A549 (cell line): ENCODE measurements at regions not wholly inside any gene's neighbourhood (a gene's known extent, or its start where the extent isn't known, plus 50 kb on each side); places are given as distances from the start of the nearest gene placed in this dataset.
"Not testable (repeated sequence)": the region's sequence is repeated elsewhere in the genome, so short reads cannot be mapped to it uniquely, and the experiment has no call there.

Experiments used
- ATAC-seq, 2 experiments: fragments of 200-7000 bp in 1 of 2; fragments of >200 bp in 1 of 2; cut with Nextera tagmentation in 1 of 2; cut with Tn5 transposase in 1 of 2; 3 replicates each; pipeline versions ENCODE4 v1.8.0 to v1.9.1; 2018 to 2020; ENCODE audit warnings: mild to moderate bottlenecking in 1 of 2, moderate library complexity in 1 of 2
- CTCF ChIA-PET: fragments of 300-600 bp; sonication (Branson Sonifier 250); formaldehyde crosslinking; extraction: SDS; loops from one replicate; lab custom pipeline; 2021; ENCODE audit warnings: antibody characterized with exemption, inconsistent platforms; lab: Yijun Ruan, JAX
- POLR2A ChIA-PET: fragments of 350-600 bp; formaldehyde crosslinking; extraction: SDS; loops from one replicate; lab custom pipeline; 2021; ENCODE audit warnings: antibody characterized with exemption, inconsistent platforms; lab: Yijun Ruan, JAX
- DNase-seq, 2 experiments: peaks; one replicate each; pipeline versions ENCODE4 v3.0.0 to v3.0.0-alpha.2; 2011 to 2016; ENCODE audit warnings: low read depth in 1 of 2, low spot score in 1 of 2
- FAIRE-seq: peaks from 2 replicates; lab custom pipeline; 2011; peaks lifted over from hg19 to GRCh38; lab: Jason Lieb, UNC
- H3K27ac ChIP-seq, 2 experiments: fragments of >200 bp; sonication (Bioruptor Twin); formaldehyde crosslinking; 3 replicates each; pipeline ENCODE4 v1.5.1; 2016 to 2017
- H3K4me1 ChIP-seq: fragments of >200 bp; sonication (Bioruptor Twin); formaldehyde crosslinking; 3 replicates; pipeline ENCODE4 v1.6.1; 2016
- H3K4me2 ChIP-seq: fragments of >200 bp; sonication (Bioruptor Twin); formaldehyde crosslinking; 3 replicates; pipeline ENCODE4 v1.6.1; 2016
- H3K4me3 ChIP-seq: fragments of >200 bp; sonication (Bioruptor Twin); formaldehyde crosslinking; 3 replicates; pipeline ENCODE4 v1.5.1; 2016
- H3K9me3 ChIP-seq: fragments of >200 bp; sonication (Bioruptor Twin); formaldehyde crosslinking; 3 replicates; pipeline ENCODE4 v1.6.1; 2016
- CBX2 ChIP-seq: fragments of 200-600 bp; sonication (generic); IDR thresholded peaks from 2 replicates; pipeline ENCODE4 v1.6.1; 2016; ENCODE audit warnings: low read depth, mild to moderate bottlenecking, borderline replicate concordance
- CBX8 ChIP-seq: fragments of 200-600 bp; sonication (generic); IDR thresholded peaks from 2 replicates; pipeline ENCODE4 v1.6.1; 2016
- CHD2 ChIP-seq: fragments of 150-350 bp; IDR thresholded peaks from 2 replicates; pipeline ENCODE4 v1.6.1; 2014; ENCODE audit warnings: low read length; ENCODE audit not compliant: partially characterized antibody
- CHD4 ChIP-seq: fragments of 200-600 bp; sonication (generic); IDR thresholded peaks from 2 replicates; pipeline ENCODE4 v1.6.1; 2016; ENCODE audit warnings: antibody characterized with exemption, mild to moderate bottlenecking, borderline replicate concordance
- EP300 ChIP-seq, 2 experiments: fragments of >200 bp; sonication (Bioruptor Twin); formaldehyde crosslinking; IDR thresholded peaks; 2 replicates in 1 of 2; 3 replicates in 1 of 2; pipeline ENCODE4 v1.6.1; 2016 to 2017
- FOSL2 ChIP-seq, 2 experiments: fragments of 450-650 bp in 1 of 2; fragments of >200 bp in 1 of 2; sonication (Bioruptor Twin) in 1 of 2; formaldehyde crosslinking; IDR thresholded peaks; 2 replicates each; pipeline versions ENCODE4 v1.5.0 to v1.6.1; 2016 to 2020; ENCODE audit warnings: mild to moderate bottlenecking in 1 of 2, moderate library complexity in 1 of 2
- HDAC2 ChIP-seq: fragments of 200-600 bp; sonication (generic); IDR thresholded peaks from 2 replicates; pipeline ENCODE4 v1.6.1; 2016
- HEYL ChIP-seq: fragments of 250-450 bp; sonication (Bioruptor Pico); IDR thresholded peaks from 2 replicates; pipeline ENCODE4 v1.8.0; 2021; ENCODE audit warnings: mild to moderate bottlenecking, moderate library complexity
- JUN ChIP-seq, 2 experiments: fragments of >200 bp; sonication (Bioruptor Twin); formaldehyde crosslinking; IDR thresholded peaks; 2 replicates in 1 of 2; 3 replicates in 1 of 2; pipeline ENCODE4 v1.6.1; 2016 to 2017
- JUNB ChIP-seq: fragments of >200 bp; sonication (Bioruptor Twin); formaldehyde crosslinking; IDR thresholded peaks from 2 replicates; pipeline ENCODE4 v1.6.1; 2016
- KDM1A ChIP-seq: fragments of 200-600 bp; sonication (generic); IDR thresholded peaks from 2 replicates; pipeline ENCODE4 v1.6.1; 2016; ENCODE audit warnings: low read depth, mild to moderate bottlenecking
- MAZ ChIP-seq: fragments of 150-350 bp; IDR thresholded peaks from 2 replicates; pipeline ENCODE4 v1.6.1; 2014; ENCODE audit warnings: antibody characterized with exemption, low read depth, low read length, borderline replicate concordance
- NPAS2 ChIP-seq: fragments of 250-450 bp; sonication (Bioruptor Pico); IDR thresholded peaks from 2 replicates; pipeline ENCODE4 v1.8.0; 2022; ENCODE audit warnings: mild to moderate bottlenecking, moderate library complexity, borderline replicate concordance
- PHF8 ChIP-seq: fragments of 200-600 bp; sonication (generic); IDR thresholded peaks from 2 replicates; pipeline ENCODE4 v1.6.1; 2016; ENCODE audit warnings: low read depth, mild to moderate bottlenecking, antibody characterized with exemption, moderate library complexity, borderline replicate concordance
- POLR2AphosphoS2 ChIP-seq: conservative IDR thresholded peaks from 2 replicates; pipeline ENCODE4 v1.6.1; 2012; ENCODE audit warnings: low read length, improper control_type of control experiment, inconsistent platforms
- RAD21 ChIP-seq, 2 experiments: fragments of >200 bp in 1 of 2; sonication (Bioruptor Twin) in 1 of 2; formaldehyde crosslinking in 1 of 2; IDR thresholded peaks in 1 of 2; conservative IDR thresholded peaks in 1 of 2; 2 replicates in 1 of 2; 3 replicates in 1 of 2; pipeline ENCODE4 v1.6.1; 2012 to 2018; ENCODE audit warnings: inconsistent platforms in 1 of 2
- RNF2 ChIP-seq: fragments of 200-600 bp; sonication (generic); IDR thresholded peaks from 2 replicates; pipeline ENCODE4 v1.6.1; 2016; ENCODE audit warnings: low read depth, mild to moderate bottlenecking, antibody characterized with exemption, moderate library complexity, borderline replicate concordance
- ZC3H11A ChIP-seq: fragments of 450-650 bp; IDR thresholded peaks from 2 replicates; pipeline ENCODE4 v1.6.1; 2014; ENCODE audit warnings: antibody characterized with exemption, mild to moderate bottlenecking
- ZNF302 ChIP-seq: fragments of 250-450 bp; sonication (Bioruptor Pico); IDR thresholded peaks from 2 replicates; pipeline ENCODE4 v1.9.0; 2021; ENCODE audit warnings: inconsistent platforms, mild to moderate bottlenecking, moderate library complexity
- WGBS: methylation state at CpG from one replicate; pipeline ENCODE4 v1.1.6; 2017; ENCODE audit errors: missing lambda C conversion rate; 5-methylcytosine and 5-hydroxymethylcytosine counted together
- TF ChIP-seq, protein P1 (sequence below): fragments of 450-650 bp; IDR thresholded peaks from 2 replicates; pipeline ENCODE4 v1.6.1; 2014; ENCODE audit warnings: antibody characterized with exemption
- TF ChIP-seq, protein P2 (sequence below): IDR thresholded peaks from 2 replicates; pipeline ENCODE4 v1.6.1; 2012
- TF ChIP-seq, protein P3 (sequence below): fragments of >200 bp; sonication (Bioruptor Twin); formaldehyde crosslinking; IDR thresholded peaks from 3 replicates; pipeline ENCODE4 v1.6.1; 2016
- TF ChIP-seq, protein P4 (sequence below): IDR thresholded peaks from 2 replicates; pipeline ENCODE4 v1.6.1; 2012; ENCODE audit warnings: low read depth, borderline replicate concordance

DNA sequence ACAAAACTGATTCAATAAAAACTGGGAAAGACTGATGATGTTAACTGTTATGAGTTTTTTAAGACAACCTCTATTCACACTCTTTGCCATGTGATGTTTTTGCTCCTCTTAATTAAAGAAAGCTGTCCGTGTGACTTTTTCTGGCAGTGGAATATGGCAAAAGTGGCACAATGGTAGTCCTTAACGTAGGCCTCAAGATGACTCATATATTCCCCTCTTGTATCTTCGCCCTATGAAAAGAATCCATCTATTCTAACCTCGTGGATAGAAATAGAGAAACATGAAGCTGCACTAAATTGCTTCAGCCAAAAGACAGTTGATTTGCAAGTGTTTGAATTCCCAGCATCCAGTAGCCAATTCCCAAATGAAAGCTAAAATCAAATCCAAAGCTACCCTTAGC is 603.8 kb upstream of the PCDH7 start:
- ATAC-seq, result no peak
- Histone ChIP-seq H3K4me3 (no peak overlapping the region), H3K4me2 (no peak overlapping the region), H3K9me3 (no peaks in the 10 kb centered on the region), H3K27ac (no peak overlapping the region), H3K4me1 (no peaks in the 10 kb centered on the region)
- WGBS, result 16% methylated on average over 4 of the region's 4 CpGs
- CTCF ChIA-PET, result no interaction called here
- TF ChIP-seq CBX2 (no peak), JUNB (no peak), POLR2AphosphoS2 (no peak), RNF2 (no peak), PHF8 (no peak), HEYL (CRISPR knock-in tag) (no peak), CHD4 (no peak), KDM1A (no peak), CHD2 (no peak), MAZ (no peak), HDAC2 (no peak), RAD21 (conservative IDR thresholded peaks at IDR 0.05 in 1 of 2, IDR thresholded peaks at IDR 0.05 in 1 of 2) (no peak), CBX8 (no peak), ZNF302 (CRISPR knock-in tag) (no peak)
- TF ChIP-seq, protein P1, sequence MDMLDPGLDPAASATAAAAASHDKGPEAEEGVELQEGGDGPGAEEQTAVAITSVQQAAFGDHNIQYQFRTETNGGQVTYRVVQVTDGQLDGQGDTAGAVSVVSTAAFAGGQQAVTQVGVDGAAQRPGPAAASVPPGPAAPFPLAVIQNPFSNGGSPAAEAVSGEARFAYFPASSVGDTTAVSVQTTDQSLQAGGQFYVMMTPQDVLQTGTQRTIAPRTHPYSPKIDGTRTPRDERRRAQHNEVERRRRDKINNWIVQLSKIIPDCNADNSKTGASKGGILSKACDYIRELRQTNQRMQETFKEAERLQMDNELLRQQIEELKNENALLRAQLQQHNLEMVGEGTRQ, result no peak
- TF ChIP-seq, protein P2, sequence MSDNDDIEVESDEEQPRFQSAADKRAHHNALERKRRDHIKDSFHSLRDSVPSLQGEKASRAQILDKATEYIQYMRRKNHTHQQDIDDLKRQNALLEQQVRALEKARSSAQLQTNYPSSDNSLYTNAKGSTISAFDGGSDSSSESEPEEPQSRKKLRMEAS, result no peak
- TF ChIP-seq, protein P3, sequence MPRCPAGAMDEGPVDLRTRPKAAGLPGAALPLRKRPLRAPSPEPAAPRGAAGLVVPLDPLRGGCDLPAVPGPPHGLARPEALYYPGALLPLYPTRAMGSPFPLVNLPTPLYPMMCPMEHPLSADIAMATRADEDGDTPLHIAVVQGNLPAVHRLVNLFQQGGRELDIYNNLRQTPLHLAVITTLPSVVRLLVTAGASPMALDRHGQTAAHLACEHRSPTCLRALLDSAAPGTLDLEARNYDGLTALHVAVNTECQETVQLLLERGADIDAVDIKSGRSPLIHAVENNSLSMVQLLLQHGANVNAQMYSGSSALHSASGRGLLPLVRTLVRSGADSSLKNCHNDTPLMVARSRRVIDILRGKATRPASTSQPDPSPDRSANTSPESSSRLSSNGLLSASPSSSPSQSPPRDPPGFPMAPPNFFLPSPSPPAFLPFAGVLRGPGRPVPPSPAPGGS, result no peak
- TF ChIP-seq, protein P4, sequence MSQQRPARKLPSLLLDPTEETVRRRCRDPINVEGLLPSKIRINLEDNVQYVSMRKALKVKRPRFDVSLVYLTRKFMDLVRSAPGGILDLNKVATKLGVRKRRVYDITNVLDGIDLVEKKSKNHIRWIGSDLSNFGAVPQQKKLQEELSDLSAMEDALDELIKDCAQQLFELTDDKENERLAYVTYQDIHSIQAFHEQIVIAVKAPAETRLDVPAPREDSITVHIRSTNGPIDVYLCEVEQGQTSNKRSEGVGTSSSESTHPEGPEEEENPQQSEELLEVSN, result no peak
- DNase-seq, result no peak
- no peak for FAIRE-seq
- POLR2A ChIA-PET, result no interaction called here

DNA sequence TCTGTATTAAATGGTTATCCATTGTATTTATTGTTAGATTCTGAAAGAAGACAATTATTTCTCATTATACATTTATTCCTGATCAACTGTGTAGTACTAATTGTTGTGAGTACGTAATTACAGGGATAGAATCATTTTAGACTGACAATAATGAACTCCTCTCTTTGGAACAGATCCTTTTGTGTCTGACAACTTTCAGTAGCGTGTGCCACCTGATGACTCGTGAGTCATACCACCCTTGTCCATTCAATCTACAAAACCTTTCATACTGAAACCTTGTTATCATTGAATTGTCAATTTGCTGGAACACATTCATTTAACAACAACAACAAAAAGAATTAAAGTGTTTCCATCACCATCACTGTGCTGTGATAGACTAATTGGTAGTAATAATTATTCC is 602.7 kb upstream of the PCDH7 start:
- TF ChIP-seq FOSL2 (IDR thresholded peaks at IDR 0.05) (no peak), FOSL2 (CRISPR knock-in tag; IDR thresholded peaks at IDR 0.05) (no peak), RNF2 (no peak), JUN (IDR thresholded peaks at IDR 0.05) (no peak), HEYL (CRISPR knock-in tag) (no peak), EP300 (IDR thresholded peaks at IDR 0.05) (no peak), HDAC2 (no peak), NPAS2 (no peak)
- ATAC-seq (no peak), DNase-seq (no peak), FAIRE-seq (no peak)
- no peak overlapping the region for H3K4me2 ChIP-seq
- WGBS, result 25% methylated on average over 3 of the region's 3 CpGs
- POLR2A ChIA-PET, result no interaction called here
- H3K9me3 ChIP-seq, result no peaks in the 10 kb centered on the region
- H3K4me3 ChIP-seq, result no peak overlapping the region
- no peak overlapping the region for H3K27ac ChIP-seq
- no peaks in the 10 kb centered on the region for H3K4me1 ChIP-seq
- CTCF ChIA-PET, result no interaction called here

DNA sequence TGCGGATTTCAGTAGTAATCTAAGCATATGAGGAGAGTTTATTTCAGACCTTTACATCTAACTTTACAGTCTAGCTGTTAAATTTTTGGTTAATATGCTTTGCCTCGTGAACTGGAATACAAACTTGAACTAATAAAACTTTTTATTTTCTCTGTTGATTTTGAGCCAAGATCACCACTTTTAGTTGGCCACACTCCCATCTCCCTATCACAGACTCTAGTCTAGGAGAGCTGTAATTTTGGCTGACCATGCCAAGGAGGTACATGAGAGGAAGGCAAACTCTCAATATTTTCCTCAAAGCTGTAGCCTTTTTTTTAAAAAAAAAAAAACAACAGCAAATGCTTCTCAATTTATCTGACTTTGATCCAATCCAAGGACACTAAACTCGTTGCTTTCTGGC is 597.5 kb upstream of the PCDH7 start:
- DNase-seq (no peak), FAIRE-seq (no peak), ATAC-seq (no peak)
- H3K9me3 ChIP-seq, result no peaks in the 10 kb centered on the region
- H3K4me3 ChIP-seq, result no peak overlapping the region
- WGBS, result 11% methylated on average over 3 of the region's 3 CpGs
- H3K27ac ChIP-seq, result no peak overlapping the region
- TF ChIP-seq ZC3H11A, result no peak
- CTCF ChIA-PET, result no interaction called here
- H3K4me2 ChIP-seq, result no peak overlapping the region
- POLR2A ChIA-PET, result no interaction called here
- H3K4me1 ChIP-seq, result no peaks in the 10 kb centered on the region

DNA sequence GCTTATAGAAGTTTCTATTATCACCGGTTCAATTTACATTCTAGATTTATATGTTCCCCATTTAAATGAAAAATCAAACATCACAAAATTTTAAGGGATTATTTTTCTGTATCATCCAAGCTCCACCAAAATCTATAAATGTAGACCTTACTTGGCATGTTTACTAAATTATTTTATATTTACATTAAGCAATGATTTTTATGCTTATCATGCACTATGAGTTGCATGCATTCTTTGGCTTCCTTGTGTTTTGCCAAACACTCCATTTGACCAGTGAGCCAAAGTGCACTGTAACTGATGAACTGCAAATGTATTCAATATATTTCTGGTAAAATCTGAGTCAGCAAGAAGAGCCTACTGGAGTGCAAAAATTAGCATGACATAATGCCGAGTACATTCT is 595.5 kb upstream of the PCDH7 start:
- H3K4me3 ChIP-seq, H3K9me3 ChIP-seq, H3K27ac ChIP-seq, H3K4me2 ChIP-seq, DNase-seq, CTCF ChIA-PET, POLR2A ChIA-PET, H3K4me1 ChIP-seq, FAIRE-seq, ATAC-seq: not testable (repeated sequence)
- WGBS, result 6% methylated on average over 1 of the region's 2 CpGs
